HFF-Myc (cell line): ENCODE measurements at regions not wholly inside any gene's neighbourhood (a gene's known extent, or its start where the extent isn't known, plus 50 kb on each side); places are given as distances from the start of the nearest gene placed in this dataset.

Experiments
- DNase-seq: peaks from one replicate; pipeline ENCODE4 v3.0.0-alpha.2; 2011; ENCODE audit warnings: low read depth; ENCODE audit errors: extremely low read depth
- H3K4me3 ChIP-seq: replicated peaks from 2 replicates; pipeline ENCODE4 v1.5.1; 2011; ENCODE audit warnings: low read depth, mild to moderate bottlenecking, control low read depth, low read length
- TF ChIP-seq, protein P1 (sequence below): IDR thresholded peaks from 2 replicates; pipeline ENCODE4 v1.5.1; 2012; ENCODE audit warnings: mild to moderate bottlenecking, low read depth, low read length, control low read depth; ENCODE audit errors: missing control alignments

DNA sequence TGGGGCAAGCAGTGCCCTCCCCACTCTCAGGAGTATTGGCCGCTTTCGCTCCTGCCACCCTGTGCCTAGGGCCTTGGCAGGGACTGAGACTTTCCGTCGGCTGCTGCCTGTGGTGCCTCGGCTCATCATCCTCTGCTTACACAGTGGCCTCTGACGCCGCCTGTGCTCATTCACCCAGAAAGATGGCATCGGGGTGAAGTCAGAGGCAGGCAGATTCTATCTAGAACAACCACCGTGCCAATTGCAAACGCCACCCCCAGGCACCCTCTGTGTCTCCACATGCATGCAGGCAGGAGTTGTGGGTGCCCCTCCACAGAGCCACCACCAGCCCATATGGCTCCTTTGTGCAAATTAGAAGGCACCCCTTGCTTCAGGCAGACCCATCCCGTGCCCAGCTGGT lies 154.2 kb upstream of the GSE1 start:
- no peak overlapping the region for H3K4me3 ChIP-seq
- TF ChIP-seq, protein P1, sequence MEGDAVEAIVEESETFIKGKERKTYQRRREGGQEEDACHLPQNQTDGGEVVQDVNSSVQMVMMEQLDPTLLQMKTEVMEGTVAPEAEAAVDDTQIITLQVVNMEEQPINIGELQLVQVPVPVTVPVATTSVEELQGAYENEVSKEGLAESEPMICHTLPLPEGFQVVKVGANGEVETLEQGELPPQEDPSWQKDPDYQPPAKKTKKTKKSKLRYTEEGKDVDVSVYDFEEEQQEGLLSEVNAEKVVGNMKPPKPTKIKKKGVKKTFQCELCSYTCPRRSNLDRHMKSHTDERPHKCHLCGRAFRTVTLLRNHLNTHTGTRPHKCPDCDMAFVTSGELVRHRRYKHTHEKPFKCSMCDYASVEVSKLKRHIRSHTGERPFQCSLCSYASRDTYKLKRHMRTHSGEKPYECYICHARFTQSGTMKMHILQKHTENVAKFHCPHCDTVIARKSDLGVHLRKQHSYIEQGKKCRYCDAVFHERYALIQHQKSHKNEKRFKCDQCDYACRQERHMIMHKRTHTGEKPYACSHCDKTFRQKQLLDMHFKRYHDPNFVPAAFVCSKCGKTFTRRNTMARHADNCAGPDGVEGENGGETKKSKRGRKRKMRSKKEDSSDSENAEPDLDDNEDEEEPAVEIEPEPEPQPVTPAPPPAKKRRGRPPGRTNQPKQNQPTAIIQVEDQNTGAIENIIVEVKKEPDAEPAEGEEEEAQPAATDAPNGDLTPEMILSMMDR = no peak
- no peak for DNase-seq

DNA sequence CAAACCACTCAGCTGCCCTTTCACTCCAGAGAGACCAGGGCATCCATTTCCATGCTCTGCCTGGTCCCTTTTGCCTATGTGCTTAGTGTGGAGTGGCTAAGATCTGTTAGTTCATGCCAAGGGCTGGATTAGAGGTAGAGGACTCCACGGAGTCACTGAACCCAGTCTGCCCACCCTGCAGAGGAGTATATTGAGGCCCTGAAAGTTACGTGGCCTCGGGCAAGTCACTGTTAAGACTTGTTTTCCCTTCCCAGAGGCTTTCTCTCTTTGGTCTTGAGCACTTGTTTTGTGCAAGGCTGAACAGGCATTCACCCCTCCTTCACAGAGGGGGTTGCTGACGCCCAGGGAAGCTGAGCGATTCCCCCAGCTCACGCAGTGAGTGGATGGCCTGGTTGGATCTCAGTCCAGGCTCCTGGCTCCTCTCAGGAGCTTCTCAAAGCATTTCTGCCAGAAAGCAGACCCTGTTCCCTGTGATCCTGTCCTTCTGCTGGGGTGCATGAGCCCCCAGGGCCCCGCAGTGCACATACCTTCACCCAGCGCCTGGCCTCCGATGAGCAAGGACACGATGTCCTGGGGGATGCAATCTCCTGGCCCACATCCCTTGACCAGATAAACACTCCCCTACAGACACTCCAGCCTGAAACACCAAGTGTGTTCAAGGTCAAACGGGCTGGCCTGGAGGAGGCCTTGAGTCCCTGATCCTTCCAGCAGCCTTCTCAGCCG lies 153.4 kb upstream of the GSE1 start:
- no peak overlapping the region for H3K4me3 ChIP-seq
- TF ChIP-seq, protein P1 = no peak
- no peak for DNase-seq

DNA sequence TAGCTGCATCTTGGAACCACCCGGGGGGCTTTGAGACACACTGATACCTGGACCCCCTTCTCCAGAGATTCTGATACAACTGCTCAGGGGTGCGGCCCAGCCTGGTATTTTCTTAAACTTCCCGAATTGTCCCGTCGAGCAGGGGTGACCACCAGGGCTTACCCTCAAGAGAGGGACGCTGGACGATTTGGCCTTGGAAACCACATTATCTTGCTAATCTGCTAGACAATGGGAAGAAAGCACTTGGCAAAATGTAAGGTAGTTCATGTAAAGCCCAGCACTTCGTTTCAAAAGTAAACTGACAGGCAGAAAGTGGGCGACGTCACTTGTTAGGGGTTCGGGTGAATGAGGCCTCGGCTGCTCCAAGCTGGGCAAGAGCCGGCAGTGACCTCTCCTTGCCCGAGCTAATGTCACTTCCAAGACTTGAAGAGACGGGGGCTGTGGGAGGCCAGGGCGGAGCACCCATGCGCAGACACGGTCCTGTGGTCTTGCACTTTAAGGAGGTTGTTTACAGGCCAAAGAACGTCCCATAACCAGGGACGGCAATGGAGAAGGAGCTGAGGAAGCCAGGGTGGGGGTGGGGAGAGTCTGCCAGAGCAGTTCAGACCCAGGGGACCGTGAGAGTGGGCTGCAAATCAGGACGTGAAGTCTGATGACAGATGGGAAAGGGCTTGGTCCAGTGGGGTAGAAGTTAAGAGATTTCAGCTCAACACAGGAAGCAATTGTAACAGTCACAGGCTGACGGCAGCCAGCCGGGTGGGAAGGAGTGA lies 152.7 kb upstream of the GSE1 start:
- TF ChIP-seq, protein P1 = no peak
- no peak for DNase-seq

DNA sequence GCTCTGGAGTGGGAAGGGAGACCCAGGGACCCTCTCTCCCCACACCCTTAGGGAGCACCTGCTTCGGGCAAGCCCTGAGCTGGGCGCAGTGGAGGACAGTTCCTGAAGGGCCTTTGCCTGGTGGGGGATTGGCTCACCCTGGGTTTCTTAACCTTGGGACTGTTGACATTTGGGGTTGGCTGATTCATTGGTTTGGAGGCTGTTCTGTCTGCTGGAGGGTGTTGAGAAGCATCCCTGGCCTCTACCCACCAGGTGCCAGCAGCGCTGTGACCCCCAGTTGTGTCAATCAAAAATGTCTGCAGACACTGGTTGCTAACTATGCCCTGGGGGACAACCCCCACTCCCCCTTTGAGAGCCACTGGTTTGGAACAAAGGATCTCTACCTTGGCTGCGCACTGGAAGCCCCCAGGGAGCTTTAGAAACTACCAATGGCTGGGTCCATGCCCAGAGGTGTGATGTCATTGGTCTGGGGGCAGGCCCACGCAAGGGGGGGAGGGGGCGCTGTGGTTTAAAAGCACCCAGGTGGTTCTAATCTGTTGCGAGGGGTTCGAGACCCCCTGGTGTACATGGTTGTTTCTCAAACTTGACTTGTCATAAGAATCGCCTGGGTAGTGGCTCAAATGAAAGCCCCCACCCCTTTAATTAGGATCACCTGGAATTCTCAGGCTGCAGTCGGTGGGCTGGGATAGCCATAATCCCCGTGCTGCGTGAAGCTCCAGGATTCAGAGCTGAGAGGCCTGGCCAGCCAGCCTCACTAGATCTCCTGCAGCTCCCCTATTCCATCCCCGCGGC lies 151.9 kb upstream of the GSE1 start:
- DNase-seq = no peak
- no peak overlapping the region for H3K4me3 ChIP-seq
- TF ChIP-seq, protein P1 = no peak

More for the DNA sequence above, 152.7 kb upstream of the GSE1 start:
- H3K4me3 ChIP-seq = no peak overlapping the region

DNA sequence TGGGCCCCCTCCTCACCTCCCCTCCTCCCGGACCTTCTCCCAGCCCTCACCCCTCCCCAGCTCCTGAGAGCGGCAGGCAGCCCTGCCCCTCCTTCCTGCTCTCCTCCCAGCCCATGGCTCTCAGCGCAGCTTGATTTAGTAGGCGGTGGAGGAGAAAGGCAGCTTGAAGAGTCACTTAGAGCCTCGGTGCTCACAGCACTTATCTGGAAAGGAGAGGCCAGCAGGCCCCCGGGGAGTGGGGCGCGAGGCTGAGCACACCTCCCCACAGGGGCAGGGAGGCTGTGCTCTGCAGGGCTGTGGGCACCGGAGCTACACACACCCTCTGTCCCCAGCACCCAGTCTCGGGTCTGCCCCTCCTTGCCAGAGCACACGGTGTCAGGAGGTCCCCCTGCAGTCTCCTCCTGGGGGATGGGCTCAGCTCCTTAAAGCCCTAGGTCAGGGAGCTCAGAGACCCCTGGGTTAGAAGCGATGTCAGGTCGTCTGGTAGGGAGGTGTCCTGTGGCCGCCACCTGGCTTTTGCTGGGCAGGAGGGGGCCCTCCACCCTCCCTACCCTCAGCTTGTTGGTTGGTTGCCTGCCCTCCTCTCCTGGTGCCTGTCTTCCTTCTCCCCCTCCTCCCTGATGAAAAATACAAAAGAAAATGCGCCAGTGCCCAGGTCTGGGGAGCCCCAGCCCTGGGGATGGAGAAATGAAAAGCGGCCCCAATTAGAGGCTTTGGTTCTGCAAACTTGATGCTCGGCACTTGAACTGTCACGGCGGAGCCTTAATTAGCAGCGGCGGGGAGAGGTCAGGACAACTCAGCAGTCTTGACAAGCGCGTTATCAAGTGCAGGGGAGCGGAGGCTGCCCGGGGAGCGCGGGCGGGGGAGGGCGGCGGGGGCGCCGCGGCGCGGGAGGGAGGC lies 151.1 kb upstream of the GSE1 start:
- TF ChIP-seq, protein P1 = no peak
- no peak overlapping the region for H3K4me3 ChIP-seq
- no peak for DNase-seq
